ENCODE measurements at regions not wholly inside any gene's neighbourhood (a gene's known extent, or its start where the extent isn't known, plus 50 kb on each side); places are given as distances from the start of the nearest gene placed in this dataset.

DNA sequence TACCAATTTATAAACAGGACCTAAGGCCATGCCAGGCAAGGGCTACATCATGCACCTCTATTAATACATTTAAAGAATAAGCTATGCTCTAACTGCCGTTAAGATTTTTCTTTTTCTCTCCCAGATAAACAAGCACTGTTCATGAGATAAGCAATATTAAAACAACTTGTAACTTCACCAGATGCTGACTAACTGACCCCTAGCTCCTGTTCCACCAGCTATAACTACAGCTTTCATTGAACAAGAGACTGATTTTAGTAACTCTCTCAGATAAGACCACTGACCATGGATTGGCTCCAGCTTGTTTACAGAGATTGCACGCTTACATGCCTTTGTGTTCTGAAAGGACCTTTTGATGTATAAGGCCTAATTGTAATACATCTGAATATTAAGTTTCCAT lies 540.7 kb upstream of the NECTIN3 start:
- Histone ChIP-seq H3K36me3 (ENCODE audit: control insufficient read depth, insufficient read depth, low read length) (no peaks in the 10 kb centered on the region), H3K4me3 (replicated peaks; ENCODE audit: low read depth, low read length) (no peak overlapping the region), H3K27me3 (replicated peaks; ENCODE audit: control insufficient read depth, insufficient read depth, low read length) (no peaks in the 10 kb centered on the region)
- no peak for DNase-seq (ENCODE audit: extremely low read depth, insufficient read length)
- TF ChIP-seq, protein P1, sequence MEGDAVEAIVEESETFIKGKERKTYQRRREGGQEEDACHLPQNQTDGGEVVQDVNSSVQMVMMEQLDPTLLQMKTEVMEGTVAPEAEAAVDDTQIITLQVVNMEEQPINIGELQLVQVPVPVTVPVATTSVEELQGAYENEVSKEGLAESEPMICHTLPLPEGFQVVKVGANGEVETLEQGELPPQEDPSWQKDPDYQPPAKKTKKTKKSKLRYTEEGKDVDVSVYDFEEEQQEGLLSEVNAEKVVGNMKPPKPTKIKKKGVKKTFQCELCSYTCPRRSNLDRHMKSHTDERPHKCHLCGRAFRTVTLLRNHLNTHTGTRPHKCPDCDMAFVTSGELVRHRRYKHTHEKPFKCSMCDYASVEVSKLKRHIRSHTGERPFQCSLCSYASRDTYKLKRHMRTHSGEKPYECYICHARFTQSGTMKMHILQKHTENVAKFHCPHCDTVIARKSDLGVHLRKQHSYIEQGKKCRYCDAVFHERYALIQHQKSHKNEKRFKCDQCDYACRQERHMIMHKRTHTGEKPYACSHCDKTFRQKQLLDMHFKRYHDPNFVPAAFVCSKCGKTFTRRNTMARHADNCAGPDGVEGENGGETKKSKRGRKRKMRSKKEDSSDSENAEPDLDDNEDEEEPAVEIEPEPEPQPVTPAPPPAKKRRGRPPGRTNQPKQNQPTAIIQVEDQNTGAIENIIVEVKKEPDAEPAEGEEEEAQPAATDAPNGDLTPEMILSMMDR (IDR thresholded peaks at IDR 0.05; ENCODE audit: insufficient read depth, low read length, poor library complexity, severe bottlenecking) = no peak

DNA sequence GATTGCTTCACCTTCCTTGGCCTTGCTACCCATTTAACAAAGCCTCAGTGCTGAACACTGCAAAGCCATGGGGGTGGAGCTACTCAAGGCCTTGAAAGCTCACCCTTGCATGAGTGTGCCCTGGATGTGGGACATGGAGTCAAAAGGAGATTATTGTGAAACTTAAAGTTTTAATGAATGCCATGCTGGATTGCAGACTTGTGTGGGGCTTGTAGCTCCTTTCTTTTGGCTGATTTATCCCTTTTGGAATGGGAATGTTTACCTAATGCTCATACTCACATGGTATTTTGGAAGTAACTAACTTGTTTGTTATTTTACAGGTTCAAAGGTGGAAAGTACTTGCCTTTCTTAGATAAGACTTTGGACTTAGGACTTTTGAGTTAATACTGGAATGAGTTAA lies 538.5 kb upstream of the NECTIN3 start:
- TF ChIP-seq, protein P1 (IDR thresholded peaks at IDR 0.05; ENCODE audit: insufficient read depth, low read length, poor library complexity, severe bottlenecking) = no peak
- H3K36me3 ChIP-seq (ENCODE audit: control insufficient read depth, insufficient read depth, low read length) = no peaks in the 10 kb centered on the region
- no peak overlapping the region for H3K4me3 ChIP-seq (replicated peaks; ENCODE audit: low read depth, low read length)

GRCh38 chr3:110542552-110543150 lies 529.0 kb upstream of the NECTIN3 start:
- TF ChIP-seq, protein P1 (IDR thresholded peaks at IDR 0.05; ENCODE audit: insufficient read depth, low read length, poor library complexity, severe bottlenecking) = no peak
- H3K4me3 ChIP-seq (replicated peaks; ENCODE audit: low read depth, low read length) = no peak overlapping the region
- DNase-seq (ENCODE audit: extremely low read depth, insufficient read length) = no peak
- no peaks in the 10 kb centered on the region for H3K27me3 ChIP-seq (replicated peaks; ENCODE audit: control insufficient read depth, insufficient read depth, low read length)
- no peaks in the 10 kb centered on the region for H3K36me3 ChIP-seq (ENCODE audit: control insufficient read depth, insufficient read depth, low read length)

More for the DNA sequence above, 538.5 kb upstream of the NECTIN3 start:
- no peaks in the 10 kb centered on the region for H3K27me3 ChIP-seq (replicated peaks; ENCODE audit: control insufficient read depth, insufficient read depth, low read length)
- DNase-seq (ENCODE audit: extremely low read depth, insufficient read length) = no peak

- H3K27me3 ChIP-seq (replicated peaks; ENCODE audit: control insufficient read depth, insufficient read depth, low read length) = no peaks in the 10 kb centered on the region
- H3K4me3 ChIP-seq (replicated peaks; ENCODE audit: low read depth, low read length) = no peak overlapping the region
- H3K36me3 ChIP-seq (ENCODE audit: control insufficient read depth, insufficient read depth, low read length) = no peaks in the 10 kb centered on the region
- TF ChIP-seq, protein P1 (IDR thresholded peaks at IDR 0.05; ENCODE audit: insufficient read depth, low read length, poor library complexity, severe bottlenecking) = no peak
- DNase-seq (ENCODE audit: extremely low read depth, insufficient read length) = no peak
Measured at GRCh38 chr3:110544730-110545129, 526.9 kb upstream of the NECTIN3 start.

- no peak for DNase-seq (ENCODE audit: extremely low read depth, insufficient read length)
- Histone ChIP-seq H3K4me3 (replicated peaks; ENCODE audit: low read depth, low read length) (no peak overlapping the region), H3K27me3 (replicated peaks; ENCODE audit: control insufficient read depth, insufficient read depth, low read length) (no peaks in the 10 kb centered on the region), H3K36me3 (ENCODE audit: control insufficient read depth, insufficient read depth, low read length) (no peaks in the 10 kb centered on the region)
- TF ChIP-seq, protein P1 (IDR thresholded peaks at IDR 0.05; ENCODE audit: insufficient read depth, low read length, poor library complexity, severe bottlenecking) = no peak
Measured at GRCh38 chr3:110550511-110550910, 521.1 kb upstream of the NECTIN3 start.

GRCh38 chr3:110562621-110563020 lies 509.0 kb upstream of the NECTIN3 start:
- Histone ChIP-seq H3K27me3 (replicated peaks; ENCODE audit: control insufficient read depth, insufficient read depth, low read length) (no peaks in the 10 kb centered on the region), H3K4me3 (replicated peaks; ENCODE audit: low read depth, low read length) (no peak overlapping the region), H3K36me3 (ENCODE audit: control insufficient read depth, insufficient read depth, low read length) (no peaks in the 10 kb centered on the region)
- TF ChIP-seq, protein P1 (IDR thresholded peaks at IDR 0.05; ENCODE audit: insufficient read depth, low read length, poor library complexity, severe bottlenecking) = no peak
- no peak for DNase-seq (ENCODE audit: extremely low read depth, insufficient read length)
